Left lobe of liver (tissue), 2 donors: ENCODE measurements at regions not wholly inside any gene's neighbourhood (a gene's known extent, or its start where the extent isn't known, plus 50 kb on each side); places are given as distances from the start of the nearest gene placed in this dataset.

Experiments used
- ATAC-seq: fragments of 200-7000 bp; cut with Tn5 transposase; one replicate; pipeline ENCODE4 v1.9.1; 2020; ENCODE audit warnings: mild to moderate bottlenecking, moderate library complexity
- DNase-seq: peaks from one replicate; pipeline ENCODE4 v3.0.0-alpha.2; 2020; ENCODE audit warnings: low spot score
- donor health status: DM: no; HTN: no; CAD: no; lungs with moderate emphysema.
- donor health status: DM: no; HTN: yes; CAD: no.

DNA sequence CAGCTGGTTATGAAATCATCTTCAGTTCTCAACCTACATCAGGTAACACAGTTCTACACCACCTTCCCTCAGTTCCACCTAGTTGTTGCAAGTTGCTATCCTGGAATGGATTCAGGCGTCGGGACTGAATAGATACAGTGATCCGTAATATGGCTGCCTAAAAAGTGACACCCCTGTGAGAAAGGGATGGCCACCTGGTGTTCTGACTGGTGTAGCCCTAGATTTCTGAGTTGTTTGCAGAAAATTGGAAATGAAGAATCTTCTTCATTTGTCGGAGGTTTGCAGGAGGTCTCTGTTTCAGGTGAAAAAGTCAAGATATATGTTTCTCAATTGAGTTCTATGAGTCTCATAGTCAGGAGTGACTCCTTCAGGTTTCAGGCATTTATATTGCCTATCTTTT lies 225.8 kb upstream of the ELAC2 start:
- ATAC-seq = no peak
- no peak for DNase-seq

DNA sequence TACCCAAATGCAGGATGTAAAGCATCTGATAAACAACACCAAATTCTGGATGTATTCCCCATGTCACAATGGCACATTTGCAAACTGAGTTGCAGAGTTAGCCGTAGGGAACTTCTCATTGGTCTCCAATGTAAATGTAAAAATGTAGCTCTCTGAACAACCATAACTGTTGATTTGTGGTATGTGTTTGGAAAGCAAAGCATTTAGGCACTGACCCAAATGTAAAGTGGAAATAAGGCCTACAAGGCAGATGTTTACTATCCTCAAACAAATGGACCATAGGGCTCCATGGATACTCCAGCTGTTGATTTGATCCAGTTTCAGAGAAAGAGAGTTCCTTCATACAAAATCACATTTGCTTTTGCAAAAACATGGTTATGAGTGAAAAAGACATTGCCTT lies 223.0 kb upstream of the ELAC2 start:
- no peak for ATAC-seq
- no peak for DNase-seq

DNA sequence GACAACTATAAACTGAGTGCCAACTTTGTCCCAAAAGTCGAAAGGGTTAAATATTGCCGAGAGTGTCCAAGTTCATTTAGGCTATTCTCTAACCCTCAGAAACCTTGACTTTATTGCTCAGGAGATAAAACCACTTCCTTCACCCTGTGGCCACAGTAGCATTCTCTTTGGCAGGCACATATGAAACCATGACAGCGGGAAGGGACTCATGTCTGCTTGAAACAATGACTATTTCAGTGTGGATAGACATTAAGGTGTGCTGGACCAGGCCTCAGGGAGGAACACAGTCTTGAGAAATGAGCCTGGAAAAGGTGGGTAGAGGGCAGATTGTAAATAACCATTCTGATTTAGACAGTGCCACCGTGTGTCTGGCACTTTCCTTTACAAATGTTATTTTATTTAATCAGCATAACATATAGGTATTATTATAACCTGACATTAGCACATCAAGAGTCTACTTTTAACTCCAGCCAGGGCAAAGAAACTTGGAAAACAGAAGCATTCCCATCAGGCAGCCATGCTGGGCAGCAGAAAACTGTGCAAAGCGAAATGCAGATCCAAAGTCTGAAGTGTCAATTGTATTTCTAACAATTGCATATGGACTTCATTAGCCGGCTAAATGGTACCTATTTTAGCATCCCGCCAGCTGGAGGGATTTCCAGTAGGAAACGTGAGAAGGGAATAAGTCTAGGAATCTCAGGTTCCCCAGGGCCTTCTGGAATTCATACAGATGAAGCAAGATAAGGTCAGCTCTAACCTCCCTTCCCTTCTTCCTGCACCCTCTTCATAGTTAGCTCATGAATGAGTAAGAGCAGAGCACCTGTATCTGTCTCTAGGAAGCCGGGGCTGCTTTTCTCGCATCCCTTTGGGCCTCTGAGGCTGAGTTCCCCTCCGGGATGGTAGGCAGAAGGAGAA lies 212.8 kb upstream of the ELAC2 start:
- ATAC-seq = no peak
- no peak for DNase-seq

DNA sequence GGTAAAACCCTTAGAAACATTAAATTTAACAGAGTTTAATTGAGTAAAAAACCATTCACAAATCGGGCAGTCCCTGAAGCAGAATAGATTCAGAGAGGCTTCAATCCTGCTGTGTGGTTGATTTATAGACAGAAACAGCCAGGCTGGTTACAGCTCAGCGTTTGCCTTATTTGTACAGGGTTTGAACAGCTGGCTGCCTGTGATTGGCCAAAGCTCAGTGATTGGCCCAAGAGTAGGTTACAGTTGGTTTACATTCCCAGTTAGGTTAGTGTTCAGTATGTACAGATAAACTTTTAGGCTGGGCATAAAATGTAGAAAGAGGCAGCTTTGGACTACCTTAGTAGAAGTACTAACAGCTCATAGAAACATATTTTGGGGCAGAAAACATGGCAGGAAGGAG lies 210.4 kb upstream of the ELAC2 start:
- DNase-seq (no peak), ATAC-seq (no peak)

DNA sequence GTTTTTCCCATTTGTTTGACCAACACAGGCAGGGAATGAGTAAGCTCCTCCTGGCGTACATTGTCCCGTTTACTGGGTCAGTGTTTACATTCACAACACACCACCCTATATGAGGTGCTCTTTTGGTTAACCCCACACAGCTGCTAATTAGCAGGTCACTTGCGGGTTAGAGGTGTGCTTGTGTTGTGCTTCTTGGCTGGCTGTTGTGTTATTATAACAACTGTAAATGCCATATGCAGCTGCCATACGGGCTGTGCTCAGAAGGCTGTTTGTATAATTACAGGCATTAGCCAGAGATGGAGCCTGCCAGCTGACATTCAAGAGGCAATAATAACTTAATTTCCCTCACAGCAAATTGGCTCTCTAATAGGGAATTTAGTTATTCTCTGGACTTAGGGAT lies 205.1 kb upstream of the ELAC2 start:
- ATAC-seq (no peak), DNase-seq (no peak)

DNA sequence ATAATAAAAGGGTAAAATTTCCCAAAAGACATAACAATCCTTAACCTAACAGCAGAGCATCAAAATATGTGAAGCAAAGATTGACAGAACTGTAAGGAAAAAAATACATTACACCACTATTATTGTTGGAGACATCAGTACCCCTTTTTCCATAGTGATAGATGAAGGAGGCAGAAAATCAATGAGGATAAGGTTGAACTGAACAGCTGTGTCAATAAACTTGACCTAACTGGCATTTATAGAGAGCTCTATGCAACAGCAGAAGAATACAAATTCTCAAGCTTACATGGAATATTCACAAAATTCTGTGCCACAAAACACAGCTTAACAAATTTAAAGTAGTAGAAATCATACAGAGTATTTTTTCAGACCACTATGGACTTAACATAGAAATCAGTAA lies 195.0 kb upstream of the ELAC2 start:
- ATAC-seq = no peak
- no peak for DNase-seq

DNA sequence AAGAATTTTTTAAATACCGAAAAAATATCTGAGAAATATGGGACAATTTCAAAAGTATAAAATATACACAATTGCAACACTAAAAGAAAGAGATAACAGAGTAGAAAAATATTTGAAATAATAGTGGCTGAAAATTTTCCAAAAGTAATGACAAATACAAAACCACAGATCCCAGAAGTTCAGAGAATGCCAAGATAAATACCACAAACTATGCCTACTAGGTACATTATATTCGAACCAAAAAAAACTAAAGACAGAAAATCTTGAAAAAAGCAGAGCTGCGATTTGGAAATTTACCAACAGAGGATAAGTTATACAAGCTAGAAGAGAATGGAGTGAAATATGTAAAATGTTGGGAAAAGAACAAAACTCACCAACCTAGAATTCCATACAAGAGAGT lies 191.3 kb upstream of the ELAC2 start:
- ATAC-seq (no peak), DNase-seq (no peak)

DNA sequence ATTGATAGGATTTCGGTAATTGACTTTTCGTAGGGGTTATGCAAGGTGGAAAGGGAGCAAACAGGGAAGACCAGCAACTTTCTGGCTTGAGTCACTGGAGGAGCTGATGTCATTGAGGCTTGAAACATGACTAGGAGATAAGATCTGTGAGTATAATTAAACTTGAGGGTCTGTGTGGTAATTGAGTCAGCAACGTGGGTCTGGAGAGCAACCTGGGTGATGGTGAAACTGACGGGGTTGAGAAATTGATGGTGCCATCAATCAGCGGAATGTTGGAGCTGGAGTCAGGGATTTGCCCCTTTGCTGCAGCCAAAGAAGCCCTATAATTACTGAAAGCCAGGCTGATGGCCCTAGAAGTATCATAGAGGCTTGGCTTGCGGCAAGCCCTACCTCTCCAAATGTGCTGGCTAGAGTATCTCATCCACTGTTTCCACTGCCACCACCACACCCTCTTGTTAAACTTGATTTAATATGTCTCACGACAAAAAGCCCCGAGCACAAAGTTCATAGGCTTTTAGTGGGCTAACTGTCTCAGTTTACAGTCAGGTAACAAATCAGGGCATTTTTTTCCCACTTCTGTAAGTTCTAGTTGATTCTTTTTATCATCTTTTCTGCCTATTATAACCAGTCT lies 186.9 kb upstream of the ELAC2 start:
- ATAC-seq (no peak), DNase-seq (no peak)

DNA sequence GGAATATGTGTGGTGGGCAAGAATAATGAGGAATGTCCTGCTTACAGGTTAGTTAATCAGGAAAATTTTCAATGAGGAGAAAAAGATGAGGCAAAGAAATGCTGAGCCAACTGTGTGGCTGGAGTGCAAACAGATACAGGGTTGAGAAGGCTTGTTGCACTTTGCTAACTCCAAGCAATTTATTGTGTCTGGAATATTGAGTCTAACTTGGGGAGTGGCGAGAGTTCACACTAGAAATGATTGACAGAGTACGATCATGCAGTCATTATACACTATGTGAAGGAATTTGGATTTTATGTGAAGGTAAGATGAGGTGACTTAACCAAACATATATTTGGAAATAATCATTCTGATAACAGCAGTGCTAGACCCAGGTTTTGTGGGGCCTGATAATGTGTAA lies 185.0 kb upstream of the ELAC2 start:
- no peak for ATAC-seq

DNA sequence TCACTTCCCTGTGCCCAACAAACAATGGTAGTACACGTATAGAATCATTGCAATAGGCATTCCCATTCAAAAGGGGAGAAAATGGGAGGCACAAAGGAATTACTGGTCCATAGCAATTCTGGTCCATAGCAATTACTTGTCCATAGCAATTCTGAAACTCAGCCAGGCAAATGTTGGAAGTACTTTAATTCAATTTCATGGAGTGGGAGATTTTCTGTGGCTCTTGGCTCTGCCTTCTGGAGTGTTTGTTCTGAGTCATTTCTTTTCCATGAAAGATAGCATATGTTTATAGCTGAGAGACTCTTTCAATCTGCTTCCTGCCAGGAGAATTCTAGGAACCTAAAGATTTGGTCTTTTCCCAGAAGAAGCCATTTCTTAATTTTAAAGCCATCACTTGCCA lies 182.8 kb upstream of the ELAC2 start:
- DNase-seq (no peak), ATAC-seq (no peak)

More for the DNA sequence above, 185.0 kb upstream of the ELAC2 start:
- no peak for DNase-seq

DNA sequence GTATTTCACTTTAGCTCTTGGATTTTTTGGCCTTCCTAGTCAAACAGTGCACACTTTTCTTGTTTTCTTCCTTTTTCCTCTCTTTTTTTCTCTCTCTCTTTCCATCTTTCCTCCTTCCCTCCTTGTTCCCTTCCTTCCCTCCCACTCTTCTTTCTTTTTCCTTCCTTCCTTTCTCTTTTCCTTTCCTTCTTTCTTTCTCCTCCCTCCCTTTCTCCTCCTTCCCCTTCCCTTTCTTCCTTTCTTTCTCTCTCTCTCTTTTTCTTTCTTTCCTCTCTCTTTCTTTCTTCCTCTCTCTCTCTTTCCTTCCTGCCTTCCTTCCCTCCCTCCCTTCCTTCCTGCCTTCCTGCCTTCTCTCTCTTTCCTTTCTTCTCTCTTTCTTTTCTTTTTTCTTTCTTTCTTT lies 181.6 kb upstream of the ELAC2 start:
- ATAC-seq (no peak), DNase-seq (no peak)

DNA sequence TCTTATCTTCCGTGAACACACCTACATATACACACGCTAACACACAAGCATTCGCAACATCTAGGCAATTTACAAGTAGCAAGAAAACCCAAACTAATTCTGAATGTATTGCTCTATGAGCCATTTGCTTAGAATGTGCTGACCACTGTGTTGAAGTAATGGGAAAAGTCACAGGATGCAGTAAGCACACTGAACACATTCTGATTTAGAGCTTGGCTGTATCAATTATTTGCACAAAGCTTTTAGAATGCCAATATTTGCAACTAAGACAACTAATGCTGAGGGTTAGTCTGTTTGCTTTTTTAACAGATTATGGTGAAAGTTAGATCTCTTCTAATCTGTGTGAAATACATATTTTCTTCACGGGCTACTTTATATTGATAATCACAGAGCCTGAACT lies 179.8 kb upstream of the ELAC2 start:
- no peak for DNase-seq
- ATAC-seq = no peak

DNA sequence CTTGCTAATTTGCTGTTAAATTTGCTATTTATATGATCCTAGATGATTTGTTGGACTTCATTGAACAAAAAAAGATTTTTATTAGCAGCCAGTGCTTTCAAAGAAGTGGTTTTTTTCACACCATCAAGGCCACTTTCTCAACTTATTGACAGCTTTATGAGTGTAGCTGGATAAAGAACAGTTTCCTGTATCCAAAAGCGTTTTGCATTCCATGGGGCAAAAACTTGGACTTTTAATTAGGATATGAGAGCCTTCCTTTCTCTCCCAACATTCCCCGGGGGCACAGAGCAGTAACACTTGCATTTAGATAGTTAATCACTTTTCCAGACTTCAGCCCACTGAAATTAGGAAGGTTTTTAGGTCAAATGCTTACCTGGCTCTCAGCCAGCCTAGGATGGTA lies 177.1 kb upstream of the ELAC2 start:
- DNase-seq = no peak
- ATAC-seq = no peak

DNA sequence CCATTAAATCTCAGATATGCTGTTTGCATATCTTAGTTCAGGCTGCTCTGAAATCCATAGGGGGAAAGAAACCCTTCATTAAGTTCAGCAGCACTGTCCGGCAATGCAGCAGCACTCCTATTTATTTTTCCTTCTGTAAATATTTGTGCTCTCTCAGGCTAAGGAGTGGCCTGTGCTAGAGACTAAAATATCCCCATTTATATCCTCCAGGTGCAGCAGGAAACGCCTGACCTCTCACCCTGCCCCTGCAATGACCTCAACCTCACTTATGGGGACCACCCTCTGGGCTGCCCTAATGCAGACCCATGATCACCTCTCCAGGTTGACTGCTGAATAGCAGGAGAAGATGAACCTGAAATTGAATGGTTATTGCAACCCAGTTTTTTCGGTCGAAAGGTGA lies 165.0 kb upstream of the ELAC2 start:
- ATAC-seq (no peak), DNase-seq (no peak)

DNA sequence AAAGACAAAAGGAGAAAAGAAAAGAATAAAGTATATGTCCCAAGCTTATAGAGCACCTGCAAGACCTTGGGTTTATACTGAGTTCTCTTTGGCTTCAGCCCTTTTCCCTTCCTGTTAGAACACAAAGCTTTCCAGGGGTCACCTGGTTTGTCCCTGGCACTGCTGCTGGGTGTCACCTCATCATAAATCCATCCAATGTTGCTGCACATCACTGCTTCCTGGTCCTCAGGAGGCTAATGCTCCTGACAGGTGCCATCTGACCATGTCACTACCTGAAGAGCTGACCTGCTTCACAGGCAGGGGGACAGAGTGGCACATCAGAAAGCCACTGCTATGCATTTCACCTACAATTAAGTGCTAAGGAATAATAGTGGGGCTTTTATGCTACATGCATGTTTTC lies 164.6 kb upstream of the ELAC2 start:
- DNase-seq = no peak
- ATAC-seq = no peak

DNA sequence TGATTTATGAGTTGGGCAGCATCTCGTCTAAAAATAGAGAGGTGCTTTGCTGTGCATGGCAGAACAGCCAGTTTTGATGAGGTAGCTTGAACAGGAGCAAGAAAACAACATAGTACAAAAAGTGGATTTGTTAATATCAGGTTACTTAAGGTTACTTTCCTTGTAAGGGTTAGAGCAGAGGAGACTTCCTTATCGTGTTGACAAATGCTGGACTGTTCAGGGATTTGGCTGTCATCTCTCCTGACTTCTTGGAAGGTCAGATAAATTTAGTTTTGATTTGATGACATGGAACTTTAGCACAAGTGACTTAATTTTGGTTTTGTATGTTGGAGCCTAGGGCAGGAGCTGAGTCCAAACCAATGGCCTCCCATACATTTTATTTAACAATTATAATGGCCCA lies 163.9 kb upstream of the ELAC2 start:
- no peak for ATAC-seq

DNA sequence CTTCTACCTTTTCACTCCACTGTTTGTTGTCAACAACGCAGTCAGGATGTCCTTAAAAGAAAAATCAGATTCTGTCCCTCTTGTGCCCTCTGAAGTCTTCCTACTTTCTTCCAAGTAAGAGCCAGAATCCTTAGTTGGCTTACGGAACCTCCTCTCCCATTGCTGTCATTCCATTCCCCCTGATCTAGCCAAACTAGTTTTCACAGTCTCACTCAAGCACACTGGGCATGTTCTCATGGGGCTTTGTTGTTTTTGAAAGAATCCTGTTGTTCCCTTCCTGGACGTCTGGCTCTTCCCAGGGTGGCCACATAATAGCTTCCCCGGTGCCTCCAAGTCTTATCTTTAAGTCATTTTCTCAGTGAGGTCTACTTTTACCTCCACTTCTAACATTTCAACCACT lies 158.6 kb upstream of the ELAC2 start:
- no peak for DNase-seq
- ATAC-seq = no peak

More for the DNA sequence above, 163.9 kb upstream of the ELAC2 start:
- DNase-seq = no peak

DNA sequence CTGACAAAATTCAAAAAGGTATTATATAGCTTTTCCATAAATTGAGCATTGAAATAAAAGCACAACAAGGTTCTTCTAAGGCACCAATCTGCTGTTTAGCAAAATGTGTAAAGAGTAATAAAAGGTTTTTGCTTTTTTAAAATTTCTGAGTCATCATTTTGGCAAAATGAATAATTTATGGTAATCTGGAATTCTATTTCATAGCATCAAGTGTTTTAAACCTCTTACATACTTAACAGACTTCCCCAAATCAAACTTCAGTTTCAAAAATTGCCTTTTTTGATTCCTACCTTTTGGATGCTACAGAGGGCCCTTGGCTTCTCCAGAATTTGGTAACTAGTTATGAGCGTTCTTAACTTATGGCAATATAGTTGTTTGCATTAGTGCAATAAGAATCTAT lies 154.0 kb upstream of the ELAC2 start:
- ATAC-seq = no peak
- no peak for DNase-seq

DNA sequence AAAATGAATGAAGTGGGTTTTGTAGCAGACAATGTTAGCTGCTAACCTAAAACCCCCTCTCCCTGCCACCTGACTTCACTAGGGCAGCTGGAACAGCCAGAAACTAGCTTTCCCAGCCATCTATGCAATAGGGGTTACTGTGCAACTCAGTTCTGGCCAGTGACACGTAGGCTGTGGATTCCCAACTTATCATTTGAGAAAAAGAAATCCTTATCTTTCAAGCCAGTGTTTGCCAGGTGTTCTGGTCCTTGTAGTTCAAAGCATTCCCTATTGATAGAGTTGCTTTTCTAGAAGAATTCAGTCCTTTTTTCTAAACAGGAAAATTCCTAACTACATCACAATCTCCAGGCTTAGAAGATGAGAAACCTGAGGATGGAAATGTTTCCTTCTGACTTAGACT lies 144.5 kb upstream of the ELAC2 start:
- no peak for ATAC-seq
- DNase-seq = no peak

DNA sequence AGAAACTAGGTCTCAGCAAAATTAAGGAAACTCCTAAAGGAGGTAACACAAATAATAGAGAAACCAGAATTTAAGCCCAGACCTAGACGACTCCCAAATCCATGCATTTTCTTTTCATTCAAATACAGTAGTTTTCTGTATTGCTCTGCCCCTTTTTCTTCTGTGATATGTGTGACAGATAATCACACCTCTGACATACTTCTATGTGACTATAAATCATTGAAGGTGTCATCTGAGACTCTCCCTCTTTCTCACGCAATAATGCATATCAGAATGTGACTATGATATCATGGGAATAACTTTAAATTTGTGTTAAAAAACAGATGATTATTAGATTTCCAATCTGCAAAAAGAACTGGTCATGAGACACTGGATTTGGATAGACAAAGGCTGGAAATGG lies 143.0 kb upstream of the ELAC2 start:
- ATAC-seq (no peak), DNase-seq (no peak)

DNA sequence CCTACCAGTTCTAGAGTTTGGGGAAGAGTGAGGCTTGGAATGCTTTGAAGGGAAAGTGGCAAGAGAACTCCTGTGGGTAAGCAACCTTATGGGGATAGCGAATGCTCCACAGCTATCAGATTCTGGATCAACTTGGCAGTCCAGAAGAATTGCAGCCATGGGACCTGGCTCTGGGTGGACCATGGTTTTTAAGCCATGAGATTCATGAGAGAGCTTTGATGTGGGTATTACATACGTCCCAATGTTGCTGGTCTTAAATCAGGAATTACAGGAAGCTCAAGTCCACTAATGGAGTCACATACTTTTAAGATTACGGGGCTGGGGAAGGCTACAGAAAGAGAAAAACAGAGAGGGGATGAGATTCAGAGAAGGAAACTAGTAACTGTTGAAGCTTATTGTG lies 142.5 kb upstream of the ELAC2 start:
- ATAC-seq = no peak

DNA sequence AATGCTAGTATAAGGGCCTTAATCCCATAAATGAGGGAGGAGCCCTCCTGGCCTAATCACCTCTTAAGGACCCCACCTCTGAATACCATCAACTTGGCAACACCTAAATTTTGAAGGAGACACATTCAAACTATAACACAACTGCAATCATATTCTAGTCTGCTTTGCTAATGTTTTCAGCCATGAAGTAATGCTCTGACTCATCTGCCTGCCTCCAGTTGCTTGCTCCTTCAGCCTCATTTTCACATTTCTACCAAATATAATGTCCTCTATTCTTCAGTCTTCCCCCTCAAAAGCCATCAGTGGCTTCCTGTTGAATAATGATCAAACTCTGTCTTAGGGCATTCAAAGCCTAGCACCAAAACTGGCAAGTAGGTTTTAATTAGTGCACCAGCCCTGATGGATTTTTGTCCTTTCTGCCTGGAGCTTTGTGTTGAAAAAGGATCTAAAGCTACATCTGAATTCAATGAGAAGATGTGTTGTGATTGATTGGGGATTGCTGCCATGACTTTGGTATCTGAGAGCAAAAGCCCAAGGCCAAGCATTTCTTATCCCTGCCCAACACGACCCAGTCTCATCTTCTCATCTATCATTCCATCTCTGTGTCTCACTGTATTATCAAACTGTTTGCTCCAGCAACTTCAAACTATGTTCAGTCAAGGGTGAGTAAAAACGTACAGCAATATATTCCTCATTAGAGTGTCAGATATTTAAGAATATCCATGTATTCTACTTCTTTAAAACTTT lies 140.8 kb upstream of the ELAC2 start:
- no peak for ATAC-seq
- DNase-seq = no peak

More for the DNA sequence above, 142.5 kb upstream of the ELAC2 start:
- DNase-seq = no peak
